KBM-7 (cell line): ENCODE measurements at regions not wholly inside any gene's neighbourhood (a gene's known extent, or its start where the extent isn't known, plus 50 kb on each side); places are given as distances from the start of the nearest gene placed in this dataset.

Source experiments
- DNase-seq: peaks from one replicate; pipeline ENCODE4 v3.0.0-alpha.2; 2015
- in situ Hi-C: fragments of 300-500 bp; cut with MboI; formaldehyde crosslinking; loops from 2 replicates; pipeline ENCODE4 v1.14.3; 2020; ENCODE audit warnings: low sequenced_read_pairs, low pct_unique_long_range_greater_than_20kb, mixed read lengths

DNA sequence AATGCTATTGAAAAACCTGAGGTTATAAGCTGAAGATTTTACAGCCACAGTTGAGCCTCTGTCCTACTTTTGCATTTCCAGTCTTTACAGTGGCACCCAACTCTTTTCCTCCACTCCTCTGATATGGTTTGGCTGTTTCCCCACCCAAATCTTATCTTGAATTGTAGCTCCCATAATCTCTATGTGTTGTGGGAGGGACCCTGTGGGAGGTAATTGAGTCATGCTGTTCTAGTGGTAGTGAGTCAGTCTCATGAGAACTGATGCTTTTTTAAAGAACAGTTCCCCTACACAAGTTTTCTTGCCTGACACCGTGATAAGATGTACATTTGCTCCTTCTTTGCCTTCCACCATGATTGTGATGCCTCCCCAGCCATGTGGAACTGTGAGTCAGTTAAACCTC is 646.1 kb upstream of the SEMA6A start:
- DNase-seq: no peak
- in situ Hi-C loops: no loop called here

DNA sequence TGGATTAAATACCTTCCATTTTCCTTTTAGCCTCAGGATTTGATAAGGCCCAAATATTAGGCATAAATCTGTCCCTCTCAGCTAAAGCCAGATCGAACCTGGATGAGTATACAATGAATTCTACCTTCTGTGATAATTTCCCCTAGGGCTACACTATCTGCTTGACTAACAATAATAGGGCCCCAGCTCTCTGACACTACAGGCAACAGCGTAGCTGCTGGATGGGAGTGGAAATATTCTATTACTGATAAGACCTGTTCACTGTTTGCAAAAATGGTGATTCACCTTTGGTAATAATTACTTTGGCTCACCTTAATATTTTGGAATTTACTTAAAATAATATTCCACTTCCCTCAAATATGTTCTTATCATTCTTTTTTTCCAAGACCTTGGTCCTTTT is 644.2 kb upstream of the SEMA6A start:
- in situ Hi-C loops: no loop called here
- DNase-seq: no peak

DNA sequence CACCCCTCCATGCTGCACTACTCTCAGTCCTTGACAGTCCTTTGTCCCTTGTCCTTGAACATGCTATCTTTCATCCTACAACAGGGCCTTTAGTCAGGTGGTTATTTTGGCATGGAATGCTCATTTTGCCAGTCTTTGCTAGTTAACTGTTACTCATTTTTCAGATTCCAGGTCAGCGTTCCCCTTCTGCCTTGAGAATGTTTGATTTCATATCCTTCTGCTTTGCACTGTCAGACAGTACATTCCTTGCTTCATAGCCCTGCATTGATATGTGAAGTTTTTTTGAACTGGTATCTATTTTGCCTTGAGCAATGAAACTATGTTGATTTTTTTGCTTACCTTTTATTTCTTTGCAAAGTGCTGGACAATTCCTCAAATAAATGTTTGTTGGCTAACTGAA is 638.2 kb upstream of the SEMA6A start:
- in situ Hi-C loops: no loop called here
- DNase-seq: no peak

DNA sequence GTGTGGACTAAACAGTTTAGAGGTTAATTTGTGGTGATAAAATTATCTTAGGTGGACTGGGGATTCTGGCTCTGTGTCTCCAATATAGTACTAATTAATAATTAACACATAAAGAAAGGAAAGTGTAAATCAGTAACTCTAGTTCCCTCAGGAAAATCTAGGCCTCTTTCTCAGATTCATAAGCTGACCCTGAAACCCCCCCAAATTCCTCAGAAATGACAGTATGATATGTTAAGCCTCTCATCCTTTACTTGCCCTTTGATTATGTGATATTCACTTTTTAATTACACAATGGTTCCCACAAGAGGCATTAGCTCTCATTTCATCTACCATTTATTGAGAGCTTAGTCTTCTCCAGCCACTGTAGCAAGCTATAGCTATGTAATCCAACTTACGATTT is 636.2 kb upstream of the SEMA6A start:
- no peak for DNase-seq
- in situ Hi-C loops: no loop called here

DNA sequence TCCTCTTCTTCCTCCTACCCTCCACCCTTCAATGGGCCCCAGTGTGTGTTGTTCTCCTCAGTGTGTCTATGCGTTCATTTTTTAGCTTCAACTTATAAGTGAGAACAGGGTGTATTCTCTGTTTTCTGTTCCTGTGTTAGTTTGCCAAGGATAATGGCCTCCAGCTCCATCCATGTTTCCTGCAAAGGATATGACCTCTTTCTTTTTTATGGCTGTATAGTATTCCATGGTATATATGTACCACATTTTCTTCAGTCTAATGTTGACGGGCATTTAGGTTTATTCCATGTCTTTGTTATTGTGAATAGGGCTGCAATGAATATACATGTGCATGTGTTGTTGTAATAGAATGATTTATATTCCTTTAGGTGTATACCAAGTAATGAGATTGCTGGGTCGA is 634.9 kb upstream of the SEMA6A start:
- in situ Hi-C loops: no loop called here
- DNase-seq: no peak

DNA sequence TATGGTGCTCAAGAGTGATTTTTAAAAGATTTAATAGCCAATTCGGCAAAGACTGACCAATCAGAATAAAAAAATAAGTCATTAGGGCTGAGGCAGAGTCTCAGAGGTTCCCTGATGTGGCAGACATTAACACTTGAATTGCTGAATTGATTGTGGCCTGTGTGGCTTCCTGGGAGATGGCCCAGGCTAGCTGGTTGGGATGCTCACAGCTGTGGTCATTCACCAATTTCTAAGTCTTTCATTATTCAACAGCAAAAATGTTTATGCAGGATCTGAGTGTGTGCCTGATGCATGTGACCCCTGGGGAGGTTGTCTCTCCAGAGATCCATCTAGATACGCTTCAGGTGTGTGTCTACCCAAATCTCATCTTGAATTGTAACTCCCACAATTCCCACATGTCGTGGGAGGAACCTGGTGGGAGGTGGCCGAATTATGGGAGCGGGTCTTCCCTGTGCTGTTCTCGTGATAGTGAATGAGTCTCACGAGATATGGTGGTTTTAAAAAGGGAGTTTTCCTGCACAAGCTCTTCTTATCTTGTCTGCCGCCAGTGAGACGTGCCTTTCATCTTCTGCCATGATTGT is 632.6 kb upstream of the SEMA6A start:
- DNase-seq: no peak
- in situ Hi-C loops: no loop called here

DNA sequence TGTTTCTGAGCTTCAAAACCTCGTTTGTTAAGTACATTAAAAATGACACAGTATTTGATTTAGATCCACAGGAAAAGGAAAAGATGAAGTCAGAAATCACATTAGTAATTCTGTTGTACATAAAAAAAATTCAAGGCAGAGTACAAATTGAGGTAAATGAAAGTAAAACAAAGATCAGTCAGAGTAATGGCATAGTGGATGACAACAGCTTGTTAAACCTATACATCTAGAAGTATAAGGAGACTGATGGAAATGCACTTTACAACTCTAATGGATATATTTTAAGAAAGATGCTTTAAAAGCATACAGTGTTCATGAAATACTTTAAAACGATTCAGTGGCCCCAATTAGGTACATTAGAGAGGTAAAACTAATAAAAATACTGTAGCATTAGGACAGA is 631.3 kb upstream of the SEMA6A start:
- no peak for DNase-seq
- in situ Hi-C loops: no loop called here

DNA sequence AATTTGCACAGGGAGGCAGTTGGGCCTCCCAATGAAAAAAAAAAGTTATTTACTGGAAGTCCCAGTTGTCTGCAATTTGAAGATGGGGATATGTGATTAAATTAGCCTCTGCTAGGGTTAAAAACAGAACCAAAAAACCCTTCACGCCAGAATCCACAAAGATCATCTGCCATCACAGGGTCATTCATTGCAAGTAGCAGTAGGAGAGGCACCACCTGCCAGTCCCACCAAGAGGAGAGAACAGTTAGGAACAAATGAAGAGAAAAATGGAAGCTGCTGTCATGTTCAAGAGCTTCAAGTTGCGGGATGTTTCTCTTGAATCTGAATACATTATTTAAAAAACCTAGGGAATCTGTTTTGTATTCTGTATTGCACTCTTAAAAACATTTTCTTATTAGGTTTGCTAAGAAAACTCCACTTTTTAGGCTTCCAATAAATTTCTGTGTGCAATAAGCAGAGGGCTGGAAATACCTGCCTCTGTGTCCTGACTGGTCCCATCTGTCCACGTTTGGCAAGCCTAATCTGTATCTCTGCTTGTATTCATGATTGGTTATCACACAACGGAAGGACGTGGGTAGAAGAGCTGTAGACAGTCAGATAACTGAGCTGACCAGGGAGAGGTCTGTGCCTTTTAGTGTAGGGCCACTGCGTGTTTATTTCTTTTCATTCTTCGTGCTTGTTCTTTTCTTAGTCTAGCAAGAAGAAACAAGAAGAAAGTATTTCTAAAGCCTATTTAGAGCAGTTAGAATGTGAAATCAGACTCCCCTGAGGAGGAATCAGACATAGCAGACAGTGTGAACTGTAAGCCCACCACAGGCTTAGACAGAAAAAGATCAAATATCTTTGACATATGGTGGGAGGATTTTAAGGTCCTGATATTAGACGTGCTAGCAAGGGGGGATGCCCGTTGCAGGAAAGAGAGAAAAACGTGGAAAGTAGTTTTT is 630.6 kb upstream of the SEMA6A start:
- DNase-seq: no peak
- in situ Hi-C loops: no loop called here

DNA sequence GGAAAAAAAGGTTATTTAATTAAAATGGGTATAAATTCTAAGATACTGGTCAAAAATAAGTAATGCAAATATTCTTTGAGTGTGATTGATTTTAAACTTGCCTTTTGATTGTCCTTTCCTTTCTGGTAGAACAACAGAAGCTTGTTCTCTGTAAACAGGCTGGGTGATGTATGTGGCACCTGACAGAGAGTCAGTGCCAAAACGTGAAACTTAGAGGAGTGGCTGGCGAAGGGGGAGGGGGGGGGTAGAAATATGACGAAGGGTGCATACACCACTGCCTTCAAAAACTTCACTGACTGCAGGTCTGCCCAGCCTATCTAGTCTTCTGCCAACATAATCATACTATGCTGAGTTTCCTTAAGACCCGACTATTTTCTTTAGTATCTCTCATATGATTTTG is 629.8 kb upstream of the SEMA6A start:
- DNase-seq: no peak
- in situ Hi-C loops: no loop called here

DNA sequence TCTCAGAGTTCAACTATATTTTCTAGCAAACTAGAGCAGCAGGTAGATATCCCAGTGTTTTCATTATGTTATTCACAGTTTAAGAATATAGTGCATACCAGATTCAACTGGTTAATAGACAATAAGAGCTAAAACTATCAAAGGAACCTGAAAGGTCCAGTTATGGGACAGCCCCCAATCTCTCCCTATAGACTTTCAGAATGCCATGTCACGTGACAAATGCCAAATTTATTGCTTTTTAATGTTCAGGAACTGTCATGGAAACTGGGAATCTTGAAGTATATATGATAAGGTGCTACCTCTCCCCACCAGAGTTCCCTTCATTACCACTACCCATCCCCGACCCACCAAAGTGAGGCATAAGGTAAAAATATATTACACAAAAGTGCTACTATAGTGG is 629.0 kb upstream of the SEMA6A start:
- DNase-seq: no peak
- in situ Hi-C loops: no loop called here

DNA sequence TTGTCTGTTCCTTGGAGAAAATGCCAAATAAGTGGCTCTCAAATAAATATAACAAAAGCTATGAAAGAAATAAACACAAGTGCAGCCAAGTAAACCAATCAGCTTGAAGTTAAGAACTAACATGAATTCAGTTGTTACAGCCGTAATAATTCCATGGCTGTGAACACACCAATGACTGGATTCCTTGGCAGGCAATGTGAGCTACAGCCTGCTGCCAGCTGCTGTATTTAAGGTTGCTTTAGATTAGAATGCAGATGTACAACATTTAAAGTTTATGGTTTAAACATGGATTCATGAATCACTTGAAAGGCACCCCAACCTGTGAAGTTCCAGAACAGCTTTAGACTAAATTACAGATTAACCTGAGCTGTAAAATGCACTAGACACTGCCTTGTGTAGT is 626.4 kb upstream of the SEMA6A start:
- in situ Hi-C loops: no loop called here

DNA sequence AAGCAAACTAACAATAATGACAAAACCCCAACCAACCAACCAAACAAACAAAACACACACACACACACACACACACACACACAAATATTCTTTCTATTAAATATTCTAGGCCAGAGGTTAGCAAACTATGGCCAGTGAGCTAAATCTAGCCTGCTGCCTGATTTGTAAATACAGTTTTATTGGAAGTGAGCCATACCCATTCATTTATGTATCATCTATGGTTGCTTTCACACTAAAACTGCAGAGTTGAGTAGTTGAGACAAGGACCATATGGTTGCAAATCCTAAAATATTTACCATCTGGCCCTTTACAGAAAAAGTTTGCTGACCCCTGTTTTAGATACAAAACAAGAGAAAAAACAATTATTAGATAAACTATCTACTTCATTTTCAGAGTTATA is 620.5 kb upstream of the SEMA6A start:
- in situ Hi-C loops: no loop called here

More for the DNA sequence above, 626.4 kb upstream of the SEMA6A start:
- no peak for DNase-seq

DNA sequence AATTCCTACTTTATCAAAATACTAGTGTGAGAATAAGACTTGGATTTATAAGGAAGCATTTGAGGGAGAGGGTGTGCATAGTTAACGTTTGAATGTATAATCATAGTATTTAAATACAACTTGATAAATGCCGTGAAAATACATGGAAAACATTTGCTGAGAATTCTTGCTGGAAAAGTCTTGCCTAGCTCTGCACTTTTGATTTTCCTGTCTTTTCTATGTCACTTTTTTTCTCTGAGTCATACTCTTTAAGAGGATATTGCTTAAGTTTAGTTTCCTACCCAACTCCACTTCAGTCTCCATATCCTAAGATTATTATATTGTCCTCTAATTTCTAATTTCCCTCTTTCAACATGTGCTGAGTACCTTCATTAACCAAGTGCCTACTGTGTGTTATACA is 616.6 kb upstream of the SEMA6A start:
- in situ Hi-C loops: no loop called here
- no peak for DNase-seq

More for the DNA sequence above, 620.5 kb upstream of the SEMA6A start:
- no peak for DNase-seq

DNA sequence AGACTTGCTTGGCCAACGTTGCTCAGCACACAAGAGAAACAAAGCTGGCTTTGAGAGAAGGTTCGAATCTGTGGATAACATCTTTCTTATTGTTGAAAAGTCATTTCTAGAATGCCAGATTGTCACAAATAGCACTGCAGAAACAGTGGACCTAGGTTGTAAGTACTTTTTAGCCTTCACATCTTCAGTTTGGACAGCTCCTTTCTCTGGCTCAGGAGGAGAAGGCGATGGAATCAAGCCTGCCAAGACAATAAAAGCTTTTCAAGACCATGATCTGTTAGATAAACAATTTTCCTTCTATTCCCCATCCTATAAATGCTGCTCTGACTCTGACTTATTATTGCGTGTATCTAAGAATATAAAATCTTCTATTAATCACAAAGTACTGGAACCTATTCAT is 615.2 kb upstream of the SEMA6A start:
- in situ Hi-C loops: no loop called here
- DNase-seq: no peak

DNA sequence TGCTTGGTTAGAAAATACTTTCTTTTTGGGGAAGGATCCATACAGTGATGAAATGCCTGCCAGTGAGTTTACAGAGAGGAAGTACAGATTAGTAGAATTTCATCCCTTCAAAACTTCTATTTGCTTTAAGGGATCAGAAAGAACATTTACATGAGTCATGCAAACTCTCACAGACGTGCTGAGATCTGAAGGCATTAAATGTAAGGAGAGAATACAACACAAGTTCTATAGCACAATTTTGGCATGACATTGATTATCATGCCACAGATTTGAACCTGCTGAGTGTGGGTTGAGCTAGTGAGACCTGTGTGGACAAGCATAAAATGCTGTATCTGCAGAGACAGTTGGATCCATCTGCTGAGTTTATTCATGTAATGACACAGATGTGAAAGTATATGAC is 613.6 kb upstream of the SEMA6A start:
- no peak for DNase-seq
- in situ Hi-C loops: no loop called here

DNA sequence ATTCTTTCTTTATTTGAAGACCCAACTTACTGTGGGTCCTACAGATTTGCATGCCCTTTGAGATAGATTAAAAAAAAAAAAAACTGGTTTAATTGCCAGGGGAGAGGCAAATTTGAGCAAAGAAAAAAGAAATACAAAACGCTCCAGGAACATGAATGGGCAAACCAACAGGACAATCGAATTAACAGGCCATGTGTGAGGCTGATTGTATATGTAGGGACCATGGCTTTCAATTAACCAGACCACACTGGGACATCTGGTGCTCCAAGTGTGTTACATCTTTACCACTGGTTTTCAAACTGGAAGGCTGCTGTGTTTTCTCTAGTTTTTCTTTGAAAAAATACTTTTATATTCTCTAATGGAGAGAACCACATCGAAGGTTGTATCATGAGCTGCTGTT is 612.1 kb upstream of the SEMA6A start:
- no peak for DNase-seq
- in situ Hi-C loops: no loop called here

DNA sequence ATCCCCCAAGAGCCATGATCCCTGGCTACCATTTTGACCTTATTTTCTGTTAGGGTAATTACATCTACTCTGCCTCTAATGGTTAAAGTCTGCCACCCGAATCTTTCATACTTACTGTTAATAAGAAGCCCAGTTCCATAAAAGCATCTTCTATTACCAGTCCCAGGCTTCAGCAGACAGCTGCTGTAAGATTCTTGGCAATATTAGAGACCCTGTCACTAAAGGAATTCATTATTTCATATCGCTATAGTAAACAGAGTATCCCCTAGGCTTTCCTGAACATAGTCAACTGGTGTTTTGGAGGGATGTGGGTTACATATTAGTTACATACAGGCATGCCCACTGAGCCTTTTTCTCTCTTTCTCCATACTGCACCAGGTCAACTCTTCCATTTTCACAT is 608.7 kb upstream of the SEMA6A start:
- no peak for DNase-seq
- in situ Hi-C loops: no loop called here

DNA sequence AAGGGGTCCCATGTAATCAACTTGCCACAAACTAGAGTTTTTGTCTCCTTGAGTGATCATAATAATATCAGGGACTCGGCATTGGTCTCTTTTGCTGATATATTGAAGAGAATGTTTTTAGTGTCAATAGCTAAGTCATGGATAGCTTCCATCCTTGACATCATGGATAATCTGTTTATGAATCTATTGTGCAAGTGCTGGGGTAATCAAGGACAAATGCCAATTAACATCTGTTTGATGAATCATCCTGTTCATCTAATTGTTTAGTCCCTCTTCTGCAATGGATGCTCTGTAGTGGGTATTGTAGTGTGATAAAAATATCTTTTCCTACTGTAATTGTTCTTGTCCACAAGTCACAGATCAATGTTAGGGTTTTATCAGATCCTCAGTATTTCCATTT is 607.5 kb upstream of the SEMA6A start:
- DNase-seq: no peak
- in situ Hi-C loops: no loop called here

DNA sequence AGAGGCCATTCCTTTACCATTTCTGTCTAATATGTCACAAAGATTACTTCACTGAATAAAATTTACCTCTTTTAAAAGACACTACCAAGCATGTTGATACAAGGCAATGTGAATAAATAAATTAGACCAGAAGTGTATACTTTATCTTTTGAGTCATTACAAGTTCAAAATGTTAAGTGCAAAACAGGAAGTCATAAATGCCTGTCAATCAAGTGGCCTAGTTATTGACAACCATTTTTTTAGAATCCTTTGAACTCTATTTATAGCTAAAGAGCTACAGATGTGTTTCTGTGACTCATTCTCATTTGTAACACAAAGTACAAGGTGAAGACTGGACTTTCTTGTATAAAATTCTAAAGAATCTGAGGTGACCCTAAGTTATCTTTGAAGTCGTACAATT is 602.7 kb upstream of the SEMA6A start:
- in situ Hi-C loops: no loop called here
- DNase-seq: peak; percentile 14

DNA sequence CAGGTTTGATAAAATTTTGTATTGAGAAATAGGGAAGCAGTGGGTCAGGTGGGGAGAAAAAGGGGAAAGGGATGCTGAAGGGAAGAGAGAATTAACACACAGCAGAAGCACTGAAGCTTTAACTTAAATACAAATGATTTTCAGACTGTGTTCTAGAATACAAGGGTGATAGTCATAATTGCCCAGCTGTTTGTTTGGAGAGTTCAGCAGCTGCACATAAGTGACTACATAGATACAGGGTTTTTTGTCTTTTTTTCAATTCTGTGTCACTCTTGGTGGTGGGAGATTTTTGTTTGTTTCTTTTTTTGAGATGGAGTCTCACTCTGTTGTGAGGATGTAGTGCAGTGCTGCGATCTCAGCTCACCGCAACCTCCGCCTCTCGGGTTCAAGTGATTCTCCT is 590.4 kb upstream of the SEMA6A start:
- in situ Hi-C loops: no loop called here

More for the DNA sequence above, 590.4 kb upstream of the SEMA6A start:
- no peak for DNase-seq
